ENCODE measurements at regions not wholly inside any gene's neighbourhood (a gene's known extent, or its start where the extent isn't known, plus 50 kb on each side); places are given as distances from the start of the nearest gene placed in this dataset.

DNA sequence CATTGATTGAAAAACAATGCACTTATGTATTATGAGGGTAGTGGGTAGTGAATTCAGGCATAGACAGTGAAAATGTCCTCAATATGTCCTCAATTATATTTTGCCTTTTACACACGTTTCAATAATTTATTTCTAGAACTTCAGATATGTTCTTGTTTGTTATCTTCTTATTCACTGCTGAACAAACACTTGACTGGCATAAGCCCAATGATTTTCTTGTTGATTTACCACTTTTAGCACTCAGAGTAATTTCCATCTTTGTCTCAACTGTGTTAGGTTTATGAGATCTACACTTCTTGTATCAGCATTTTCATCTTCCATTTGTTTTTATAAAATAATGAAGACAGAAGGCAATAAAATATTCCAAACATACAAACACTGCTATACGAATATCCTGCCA lies 61.8 kb upstream of the DCC start:
- TF ChIP-seq PRRX2 (CRISPR knock-in tag; IDR thresholded peaks at IDR 0.05), result no peak
- no peak for TF ChIP-seq CTCF (IDR thresholded peaks at IDR 0.05)
- TF ChIP-seq PREB (CRISPR knock-in tag; IDR thresholded peaks at IDR 0.05; ENCODE audit: borderline replicate concordance), result no peak
- TF ChIP-seq ZNF512 (CRISPR knock-in tag; IDR thresholded peaks at IDR 0.05; ENCODE audit: borderline replicate concordance), result no peak
- no peak for TF ChIP-seq ELF4 (CRISPR knock-in tag; IDR thresholded peaks at IDR 0.05; ENCODE audit: low read depth)
- TF ChIP-seq, protein P1, sequence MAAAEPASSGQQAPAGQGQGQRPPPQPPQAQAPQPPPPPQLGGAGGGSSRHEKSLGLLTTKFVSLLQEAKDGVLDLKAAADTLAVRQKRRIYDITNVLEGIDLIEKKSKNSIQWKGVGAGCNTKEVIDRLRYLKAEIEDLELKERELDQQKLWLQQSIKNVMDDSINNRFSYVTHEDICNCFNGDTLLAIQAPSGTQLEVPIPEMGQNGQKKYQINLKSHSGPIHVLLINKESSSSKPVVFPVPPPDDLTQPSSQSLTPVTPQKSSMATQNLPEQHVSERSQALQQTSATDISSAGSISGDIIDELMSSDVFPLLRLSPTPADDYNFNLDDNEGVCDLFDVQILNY (CRISPR knock-in tag; IDR thresholded peaks at IDR 0.05), result no peak
- TF ChIP-seq ZNF416 (CRISPR knock-in tag; IDR thresholded peaks at IDR 0.05), result no peak
- TF ChIP-seq TCF7 (CRISPR knock-in tag; IDR thresholded peaks at IDR 0.05; ENCODE audit: low read depth), result no peak
- TF ChIP-seq, protein P2, sequence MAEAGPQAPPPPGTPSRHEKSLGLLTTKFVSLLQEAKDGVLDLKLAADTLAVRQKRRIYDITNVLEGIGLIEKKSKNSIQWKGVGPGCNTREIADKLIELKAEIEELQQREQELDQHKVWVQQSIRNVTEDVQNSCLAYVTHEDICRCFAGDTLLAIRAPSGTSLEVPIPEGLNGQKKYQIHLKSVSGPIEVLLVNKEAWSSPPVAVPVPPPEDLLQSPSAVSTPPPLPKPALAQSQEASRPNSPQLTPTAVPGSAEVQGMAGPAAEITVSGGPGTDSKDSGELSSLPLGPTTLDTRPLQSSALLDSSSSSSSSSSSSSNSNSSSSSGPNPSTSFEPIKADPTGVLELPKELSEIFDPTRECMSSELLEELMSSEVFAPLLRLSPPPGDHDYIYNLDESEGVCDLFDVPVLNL (CRISPR knock-in tag; IDR thresholded peaks at IDR 0.05; ENCODE audit: borderline replicate concordance, low read depth), result no peak
- TF ChIP-seq MAX (CRISPR knock-in tag; IDR thresholded peaks at IDR 0.05), result no peak
- TF ChIP-seq USF1 (CRISPR knock-in tag; IDR thresholded peaks at IDR 0.05), result no peak
